DMS153 (cell line): ENCODE measurements at regions not wholly inside any gene's neighbourhood (a gene's known extent, or its start where the extent isn't known, plus 50 kb on each side); places are given as distances from the start of the nearest gene placed in this dataset.

Source experiments
- DNase-seq: peaks from one replicate; lab custom pipeline; 2025; lab: John Stamatoyannopoulos, UW

DNA sequence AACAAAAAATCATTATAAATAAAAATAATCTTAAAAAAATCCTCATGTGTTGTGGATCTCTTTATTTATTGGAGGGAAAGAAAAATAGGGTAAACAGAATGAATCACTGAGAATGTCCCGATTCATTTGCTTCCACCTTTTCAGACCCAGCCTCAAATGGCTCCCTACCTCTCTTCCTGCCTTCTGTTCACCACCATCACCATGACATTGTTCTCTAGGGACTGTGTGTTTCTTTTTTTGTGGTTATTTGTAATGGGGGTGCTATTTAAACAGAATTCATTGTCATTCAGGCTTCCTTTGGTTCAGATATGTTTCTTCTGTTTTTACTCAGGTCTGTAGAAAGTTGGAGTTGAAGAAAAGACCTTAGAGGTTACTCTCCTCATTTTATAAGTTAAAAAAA, 198.2 kb downstream of the KIF4B start:
- no peak for DNase-seq

GRCh38 chr5:155222393-155222792, 208.8 kb downstream of the KIF4B start:
- no peak for DNase-seq

- DNase-seq, result no peak
Observed at GRCh38 chr5:155229135-155229534, 215.6 kb downstream of the KIF4B start.

DNA sequence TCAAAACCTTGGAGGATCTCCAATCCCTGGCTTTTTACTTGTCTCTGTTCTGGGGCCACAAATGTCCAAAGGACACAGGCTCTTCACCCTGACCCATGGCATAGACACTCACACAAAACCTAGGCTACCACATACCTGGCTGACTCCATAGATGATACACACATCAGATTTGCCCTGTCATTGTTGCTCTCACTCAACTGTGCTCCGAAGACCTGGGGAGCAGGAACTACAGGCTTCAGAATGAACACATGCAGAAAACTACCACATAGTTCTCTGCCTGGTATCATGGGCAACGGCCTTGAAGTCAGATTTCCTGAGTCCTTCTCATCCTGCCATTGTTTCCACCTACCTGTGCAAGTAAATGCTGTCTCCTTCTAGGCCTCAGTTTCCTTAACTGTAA, 226.2 kb downstream of the KIF4B start:
- DNase-seq, result no peak

DNA sequence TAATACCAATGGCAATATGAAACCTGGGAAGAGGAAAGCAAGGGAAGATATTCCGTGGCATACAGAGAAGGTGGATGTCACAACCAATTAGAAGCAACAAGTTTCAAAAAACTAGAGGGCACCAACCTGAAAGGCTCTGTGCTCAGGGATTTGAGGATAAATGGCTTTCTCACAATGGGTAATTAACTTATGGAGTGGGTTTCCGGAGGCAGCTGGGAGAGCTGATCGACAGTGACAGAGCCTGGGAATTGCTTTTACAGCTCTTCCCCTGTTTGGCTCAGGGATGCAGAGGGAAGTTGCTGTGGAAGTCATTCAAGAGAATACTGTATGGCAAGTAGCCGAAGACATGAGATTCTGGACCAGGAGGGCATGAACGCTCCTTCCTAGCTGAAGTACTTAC, 237.0 kb downstream of the KIF4B start:
- no peak for DNase-seq

DNA sequence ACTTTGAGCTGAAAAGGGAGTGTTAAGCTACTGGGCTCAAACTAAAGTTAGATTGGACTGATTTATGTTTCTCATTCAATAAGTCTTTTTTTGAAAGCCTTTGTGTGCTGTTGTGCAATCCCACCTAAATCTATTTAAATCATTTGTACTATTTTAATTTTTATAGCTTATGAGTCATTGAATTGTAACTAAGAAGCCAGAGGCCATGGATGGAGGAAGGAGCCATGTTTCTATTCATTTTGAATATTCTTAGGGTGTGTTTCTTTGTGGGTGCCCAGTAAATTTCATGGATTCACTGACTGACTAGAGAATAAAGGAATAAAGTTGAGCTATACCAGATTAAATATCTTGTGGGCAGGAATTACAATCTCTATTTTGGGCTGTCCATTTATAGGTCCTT, 238.5 kb downstream of the KIF4B start:
- DNase-seq, result no peak

DNA sequence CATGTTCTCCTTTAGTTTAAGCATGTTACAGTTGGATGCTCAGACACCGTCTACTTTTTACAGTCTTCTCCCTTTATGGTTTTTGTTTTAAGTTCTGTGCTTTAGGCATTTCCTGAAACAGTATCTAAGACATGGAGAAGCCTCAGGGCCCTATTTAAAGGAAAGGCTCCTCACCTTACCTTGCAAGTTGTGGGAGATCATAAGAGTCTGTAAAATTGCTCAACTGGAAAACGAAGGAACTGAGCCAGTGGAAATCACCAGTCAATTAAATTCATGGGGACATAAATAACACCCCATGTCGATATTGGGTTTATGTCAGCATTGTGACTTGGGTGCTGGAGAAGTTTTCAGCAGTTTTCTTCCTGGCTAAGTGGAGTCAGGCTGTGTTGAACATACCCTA, 239.2 kb downstream of the KIF4B start:
- no peak for DNase-seq

DNA sequence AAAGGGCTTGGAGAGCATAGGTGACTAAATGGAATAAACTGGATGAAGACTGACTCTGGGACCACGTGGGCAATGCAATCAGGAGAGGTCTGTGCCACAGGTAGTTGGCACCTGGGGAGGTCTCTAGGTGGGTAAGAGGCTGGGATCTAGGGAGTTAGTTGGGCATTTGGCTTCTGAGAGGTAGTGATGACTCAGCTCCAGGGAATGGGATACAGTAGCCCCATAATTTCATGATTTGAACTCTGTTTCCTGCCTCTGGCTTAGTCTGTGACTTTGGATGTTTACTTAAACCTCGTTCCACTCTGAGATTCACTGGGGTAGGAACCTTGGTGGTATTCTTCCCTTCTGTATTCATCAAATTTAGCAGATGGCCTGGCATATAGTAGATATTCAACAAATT, 240.8 kb downstream of the KIF4B start:
- DNase-seq, result no peak

- DNase-seq, result no peak
Observed at GRCh38 chr5:155258161-155258560, 244.6 kb downstream of the KIF4B start.

GRCh38 chr5:155259648-155260047, 246.1 kb downstream of the KIF4B start:
- DNase-seq, result no peak

GRCh38 chr5:155260798-155261197, 247.2 kb downstream of the KIF4B start:
- peak; percentile 7 for DNase-seq

- DNase-seq, result no peak
Observed at GRCh38 chr5:155263381-155263780, 249.8 kb downstream of the KIF4B start.

DNA sequence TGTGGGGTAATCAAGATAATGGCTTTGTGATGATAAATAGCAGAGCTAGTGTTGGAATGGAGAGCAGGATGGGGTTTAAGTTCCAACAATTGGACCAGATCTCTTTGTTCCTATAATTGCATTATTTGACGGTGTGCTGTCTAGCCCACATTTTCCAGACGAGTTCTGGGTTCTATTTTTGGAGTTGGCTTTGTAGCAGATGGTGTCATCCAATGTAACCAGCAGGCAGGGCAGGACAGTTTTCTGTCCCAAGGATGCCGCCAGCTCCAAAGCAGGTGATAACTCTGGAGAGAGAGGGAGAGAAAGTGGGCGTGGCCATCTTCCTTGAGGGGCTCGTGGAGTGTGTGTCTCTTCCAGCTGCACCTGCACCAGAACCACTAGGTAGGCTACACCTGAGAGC, 251.3 kb downstream of the KIF4B start:
- no peak for DNase-seq

DNA sequence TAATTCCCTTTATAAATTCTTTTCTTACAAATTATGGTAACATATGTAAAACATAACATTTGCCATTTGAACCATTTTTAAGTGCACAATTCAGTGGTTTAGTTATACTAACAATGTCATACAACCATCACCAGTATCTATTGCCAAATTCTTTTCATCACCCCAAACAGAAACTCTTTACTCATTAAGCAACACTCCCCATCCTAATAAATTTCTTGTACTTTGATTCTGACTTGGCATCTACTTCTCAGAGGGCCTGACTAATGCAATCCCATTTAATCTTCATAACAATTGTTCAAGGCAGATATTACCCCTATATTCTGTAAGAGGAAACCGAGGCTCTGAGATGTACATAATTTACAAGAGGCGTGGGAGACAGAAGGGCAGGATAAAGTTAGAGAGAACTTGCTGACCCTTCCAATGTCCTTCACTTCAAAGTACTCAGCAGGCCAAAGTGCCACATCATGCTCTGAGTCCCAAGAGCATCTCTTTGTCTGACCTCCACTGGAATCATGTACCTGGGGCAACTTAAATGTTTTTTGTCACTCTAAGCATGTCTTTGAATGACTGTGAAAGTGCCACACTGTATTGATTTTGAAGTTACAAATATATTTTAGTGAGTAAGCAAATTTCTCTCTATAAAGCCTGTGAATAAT, 255.3 kb downstream of the KIF4B start:
- no peak for DNase-seq

DNA sequence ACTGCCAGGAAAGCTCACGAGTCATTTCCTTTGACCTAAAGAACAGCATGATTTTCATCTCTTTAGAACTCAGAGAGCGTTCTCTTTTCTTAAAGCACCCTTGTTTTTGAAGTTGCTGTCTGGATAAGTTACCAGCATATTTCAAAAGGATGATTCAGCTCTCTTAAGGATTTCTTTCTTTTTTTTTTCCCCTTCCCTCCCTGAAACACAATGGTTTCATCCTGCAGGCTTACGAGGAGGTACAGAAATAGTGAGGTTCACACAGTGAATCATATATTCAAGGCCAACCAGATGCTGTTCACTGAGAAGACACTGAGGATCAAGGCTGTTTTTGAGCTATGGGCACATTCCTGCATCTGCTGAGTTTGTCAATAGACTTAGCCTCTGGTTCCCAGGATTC, 257.2 kb downstream of the KIF4B start:
- no peak for DNase-seq

DNA sequence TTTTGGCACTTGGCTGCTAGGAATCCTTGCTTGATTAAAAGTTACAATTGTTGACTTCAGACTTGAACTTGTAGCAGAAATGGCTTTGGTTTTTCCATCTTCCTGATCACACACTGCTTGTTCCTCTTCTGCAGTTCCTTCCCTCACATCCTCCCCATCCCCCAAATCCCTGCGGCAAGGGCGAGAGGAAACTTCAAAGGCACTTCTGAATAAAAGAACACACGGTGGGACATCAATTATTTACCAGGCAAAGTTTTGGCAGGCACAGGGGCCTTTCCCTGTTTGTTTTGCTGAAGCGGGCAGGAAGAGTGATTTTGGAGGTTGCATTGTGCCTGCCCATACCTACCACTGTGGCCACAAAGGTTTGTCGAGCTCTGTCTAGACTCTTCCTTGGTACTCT, 260.9 kb downstream of the KIF4B start:
- no peak for DNase-seq

GRCh38 chr5:155275222-155275621, 261.7 kb downstream of the KIF4B start:
- no peak for DNase-seq

DNA sequence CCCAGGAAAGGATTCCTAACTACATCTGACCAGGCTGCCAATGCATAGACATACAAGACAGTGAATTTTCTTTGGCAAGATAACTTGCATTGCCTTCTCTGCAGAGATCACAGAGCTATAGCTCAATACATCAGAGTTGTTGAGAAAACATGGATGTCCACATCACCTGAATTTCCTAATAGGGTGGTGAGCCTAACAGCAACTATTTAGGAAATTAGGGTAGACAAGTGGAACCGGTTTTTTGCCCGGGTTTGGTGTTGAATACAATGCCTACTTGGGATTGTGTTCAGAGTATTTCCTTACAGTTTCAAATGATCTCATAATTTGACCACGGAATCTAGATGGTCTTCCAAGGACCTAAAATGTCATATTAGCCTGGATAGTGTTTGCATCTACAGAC, 262.7 kb downstream of the KIF4B start:
- no peak for DNase-seq

GRCh38 chr5:155278532-155278931, 265.0 kb downstream of the KIF4B start:
- DNase-seq, result no peak

- no peak for DNase-seq
Observed at GRCh38 chr5:155282503-155283107, 269.1 kb downstream of the KIF4B start.

GRCh38 chr5:155285706-155286105, 272.2 kb downstream of the KIF4B start:
- no peak for DNase-seq

DNA sequence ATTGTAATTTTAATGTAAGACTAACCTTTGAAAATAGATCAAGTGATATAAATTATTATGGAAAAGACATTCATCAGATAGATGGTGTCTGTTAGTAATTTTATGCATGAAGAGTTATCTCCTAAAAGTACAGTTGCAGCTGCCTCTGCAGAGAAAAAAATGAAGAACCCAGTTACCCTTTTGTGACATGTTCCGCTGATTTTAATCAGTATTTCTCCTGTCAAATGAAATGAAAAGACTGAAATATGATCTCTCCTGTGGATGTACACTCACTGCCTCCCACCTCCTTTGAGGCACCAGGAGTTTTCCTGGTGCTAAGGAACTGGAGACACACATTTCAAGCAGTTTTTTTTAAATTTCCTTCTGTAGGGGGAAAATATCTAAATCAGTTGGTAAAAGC, 277.4 kb downstream of the KIF4B start:
- no peak for DNase-seq

- DNase-seq, result no peak
Observed at GRCh38 chr5:155293605-155294178, 280.1 kb downstream of the KIF4B start.

GRCh38 chr5:155295111-155295510, 281.6 kb downstream of the KIF4B start:
- DNase-seq, result no peak
